Astrocyte of the spinal cord (primary cell): ENCODE measurements at regions not wholly inside any gene's neighbourhood (a gene's known extent, or its start where the extent isn't known, plus 50 kb on each side); places are given as distances from the start of the nearest gene placed in this dataset.

ENCODE experiments used
- DNase-seq: peaks from one replicate; pipeline ENCODE4 v3.0.0; 2011; ENCODE audit warnings: low read depth, low spot score
- H3K4me3 ChIP-seq: 2 replicates; pipeline ENCODE4 v1.5.1; 2011; ENCODE audit warnings: low read depth, mild to moderate bottlenecking, low read length, moderate library complexity
- CTCF ChIP-seq: IDR thresholded peaks from 2 replicates; pipeline ENCODE4 v1.5.1; 2012; ENCODE audit warnings: low read depth, mild to moderate bottlenecking, low read length, inconsistent platforms
- in situ Hi-C: cut with HindIII; loops from 2 replicates; pipeline ENCODE4 v1.10.0; 2017; ENCODE audit warnings: low sequenced_read_pairs

GRCh38 chr3:189502676-189503257, 128.4 kb upstream of the TP63 start:
- in situ Hi-C loops = no loop called here
- DNase-seq = no peak
- no peak overlapping the region for H3K4me3 ChIP-seq
- no peak for TF ChIP-seq CTCF

- H3K4me3 ChIP-seq = no peak overlapping the region
- TF ChIP-seq CTCF = no peak
- no peak for DNase-seq
- in situ Hi-C loops = no loop called here
These were observed 123.3 kb upstream of the TP63 start for GRCh38 chr3:189507856-189508255.

- DNase-seq = peak; percentile 13
- in situ Hi-C loops = no loop called here
- TF ChIP-seq CTCF = no peak
- H3K4me3 ChIP-seq = no peak overlapping the region
These were observed 122.2 kb upstream of the TP63 start for GRCh38 chr3:189508784-189509501.

- no peak for TF ChIP-seq CTCF
- H3K4me3 ChIP-seq = no peak overlapping the region
- no peak for DNase-seq
- in situ Hi-C loops = no loop called here
These were observed 119.2 kb upstream of the TP63 start for GRCh38 chr3:189512039-189512438.

DNA sequence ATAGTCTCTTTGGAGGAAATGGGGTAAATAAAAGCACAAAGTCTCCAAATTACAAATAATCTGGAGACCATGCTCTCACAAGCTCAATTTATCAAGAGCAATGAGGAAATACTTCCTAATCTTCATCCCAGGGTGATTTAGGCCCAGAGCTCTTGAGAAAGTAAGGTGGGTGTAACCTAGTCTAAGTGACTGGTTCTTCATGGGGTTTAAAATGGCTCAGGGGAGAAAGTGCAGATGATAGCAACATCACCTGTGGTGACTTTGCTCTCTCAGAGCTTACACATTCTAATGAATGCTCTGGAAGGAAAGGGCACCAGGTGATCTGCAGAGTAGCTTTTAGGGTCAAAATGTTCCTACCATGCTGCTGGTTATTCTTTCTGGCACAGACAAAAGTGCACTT, 118.4 kb upstream of the TP63 start:
- in situ Hi-C loops = no loop called here
- no peak for TF ChIP-seq CTCF
- no peak overlapping the region for H3K4me3 ChIP-seq
- DNase-seq = no peak

DNA sequence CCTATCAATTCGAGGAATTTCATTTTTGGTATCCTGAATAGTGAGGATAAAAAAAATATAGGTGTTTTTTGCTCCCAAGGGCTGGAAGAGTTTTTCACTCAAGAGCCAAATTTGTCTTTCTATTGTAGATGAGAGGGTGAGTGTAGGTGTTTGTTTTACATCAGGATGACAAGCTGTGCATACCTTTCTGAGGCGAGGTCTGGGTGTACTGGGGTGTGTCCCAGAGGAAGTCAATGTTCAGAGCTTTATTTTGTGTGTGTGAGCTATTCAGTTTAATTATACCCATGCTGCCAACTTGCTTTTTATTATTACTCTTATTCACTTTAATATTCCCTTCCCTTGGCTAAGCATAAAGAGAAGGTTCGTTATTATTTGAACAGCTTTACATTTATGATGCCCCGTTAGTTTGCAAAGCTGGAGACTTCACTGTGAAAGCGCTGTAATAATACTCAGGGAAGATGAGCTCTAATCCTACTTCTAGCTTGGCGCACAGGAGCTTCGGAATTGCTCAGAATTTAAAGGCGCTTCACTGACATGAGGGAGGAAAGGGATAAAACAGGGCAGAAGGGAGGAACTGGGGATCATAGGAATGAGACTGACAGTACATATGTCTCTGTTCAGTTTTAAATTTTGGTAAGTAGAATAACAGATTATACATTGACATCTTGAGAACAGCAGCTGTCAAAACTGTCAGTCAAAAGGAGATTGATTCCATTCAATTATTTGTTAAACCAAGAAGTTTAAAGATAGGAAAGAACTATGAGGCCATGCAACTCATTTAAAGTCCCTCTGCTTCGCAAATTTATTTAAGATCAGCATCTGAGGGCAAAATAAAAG, 117.7 kb upstream of the TP63 start:
- no peak for TF ChIP-seq CTCF
- in situ Hi-C loops = no loop called here
- DNase-seq = no peak
- no peak overlapping the region for H3K4me3 ChIP-seq
